ENCODE measurements at regions not wholly inside any gene's neighbourhood (a gene's known extent, or its start where the extent isn't known, plus 50 kb on each side); places are given as distances from the start of the nearest gene placed in this dataset.

- DNase-seq (ENCODE audit: insufficient read length) (no peak), FAIRE-seq (no peak)
These were observed 120.8 kb upstream of the CDCA7L start for GRCh38 chr7:22066522-22066921.

GRCh38 chr7:22064816-22065215 lies 119.1 kb upstream of the CDCA7L start:
- FAIRE-seq (no peak), DNase-seq (ENCODE audit: insufficient read length) (no peak)
- TF ChIP-seq POLR2A (IDR thresholded peaks at IDR 0.05; ENCODE audit: low read depth, low read length) (no peak), POLR2AphosphoS5 (IDR thresholded peaks at IDR 0.05; ENCODE audit: low read depth, low read length) (no peak), TAF1 (IDR thresholded peaks at IDR 0.05; ENCODE audit: borderline replicate concordance, low read depth, low read length) (no peak)

More at GRCh38 chr7:22066522-22066921, 120.8 kb upstream of the CDCA7L start:
- no peak for TF ChIP-seq POLR2AphosphoS5 (IDR thresholded peaks at IDR 0.05; ENCODE audit: low read depth, low read length)
- TF ChIP-seq POLR2A (IDR thresholded peaks at IDR 0.05; ENCODE audit: low read depth, low read length), result no peak
- TF ChIP-seq TAF1 (IDR thresholded peaks at IDR 0.05; ENCODE audit: borderline replicate concordance, low read depth, low read length), result no peak

- FAIRE-seq (no peak), DNase-seq (ENCODE audit: insufficient read length) (no peak)
- TF ChIP-seq POLR2A (IDR thresholded peaks at IDR 0.05; ENCODE audit: low read depth, low read length) (no peak), TAF1 (IDR thresholded peaks at IDR 0.05; ENCODE audit: borderline replicate concordance, low read depth, low read length) (no peak), POLR2AphosphoS5 (IDR thresholded peaks at IDR 0.05; ENCODE audit: low read depth, low read length) (no peak)
These were observed 116.1 kb upstream of the CDCA7L start for GRCh38 chr7:22061775-22062174.

GRCh38 chr7:22060863-22061262 lies 115.2 kb upstream of the CDCA7L start:
- DNase-seq (ENCODE audit: insufficient read length), result no peak
- FAIRE-seq, result no peak
- TF ChIP-seq POLR2AphosphoS5 (IDR thresholded peaks at IDR 0.05; ENCODE audit: low read depth, low read length) (no peak), TAF1 (IDR thresholded peaks at IDR 0.05; ENCODE audit: borderline replicate concordance, low read depth, low read length) (no peak), POLR2A (IDR thresholded peaks at IDR 0.05; ENCODE audit: low read depth, low read length) (no peak)

- DNase-seq (ENCODE audit: insufficient read length), result no peak
- TF ChIP-seq TAF1 (IDR thresholded peaks at IDR 0.05; ENCODE audit: borderline replicate concordance, low read depth, low read length), result no peak
- TF ChIP-seq POLR2A (IDR thresholded peaks at IDR 0.05; ENCODE audit: low read depth, low read length), result no peak
- no peak for TF ChIP-seq POLR2AphosphoS5 (IDR thresholded peaks at IDR 0.05; ENCODE audit: low read depth, low read length)
- FAIRE-seq, result no peak
These were observed 114.5 kb upstream of the CDCA7L start for GRCh38 chr7:22060197-22060596.

GRCh38 chr7:22055226-22055625 lies 109.5 kb upstream of the CDCA7L start:
- FAIRE-seq (no peak), DNase-seq (ENCODE audit: insufficient read length) (no peak)
- no peak for TF ChIP-seq POLR2A (IDR thresholded peaks at IDR 0.05; ENCODE audit: low read depth, low read length)
- no peak for TF ChIP-seq TAF1 (IDR thresholded peaks at IDR 0.05; ENCODE audit: borderline replicate concordance, low read depth, low read length)
- no peak for TF ChIP-seq POLR2AphosphoS5 (IDR thresholded peaks at IDR 0.05; ENCODE audit: low read depth, low read length)

GRCh38 chr7:22052674-22053365 lies 107.1 kb upstream of the CDCA7L start:
- TF ChIP-seq POLR2AphosphoS5 (IDR thresholded peaks at IDR 0.05; ENCODE audit: low read depth, low read length) (no peak), TAF1 (IDR thresholded peaks at IDR 0.05; ENCODE audit: borderline replicate concordance, low read depth, low read length) (no peak), POLR2A (IDR thresholded peaks at IDR 0.05; ENCODE audit: low read depth, low read length) (no peak)
- FAIRE-seq (no peak), DNase-seq (ENCODE audit: insufficient read length) (no peak)

- DNase-seq (ENCODE audit: insufficient read length), result no peak
- no peak for FAIRE-seq
- TF ChIP-seq POLR2AphosphoS5 (IDR thresholded peaks at IDR 0.05; ENCODE audit: low read depth, low read length), result no peak
- TF ChIP-seq POLR2A (IDR thresholded peaks at IDR 0.05; ENCODE audit: low read depth, low read length), result no peak
- no peak for TF ChIP-seq TAF1 (IDR thresholded peaks at IDR 0.05; ENCODE audit: borderline replicate concordance, low read depth, low read length)
These were observed 106.4 kb upstream of the CDCA7L start for GRCh38 chr7:22051886-22052673.

GRCh38 chr7:22049766-22050500 lies 104.2 kb upstream of the CDCA7L start:
- TF ChIP-seq POLR2A (IDR thresholded peaks at IDR 0.05; ENCODE audit: low read depth, low read length), result no peak
- no peak for TF ChIP-seq POLR2AphosphoS5 (IDR thresholded peaks at IDR 0.05; ENCODE audit: low read depth, low read length)
- no peak for TF ChIP-seq TAF1 (IDR thresholded peaks at IDR 0.05; ENCODE audit: borderline replicate concordance, low read depth, low read length)
- FAIRE-seq (no peak), DNase-seq (ENCODE audit: insufficient read length) (no peak)

- TF ChIP-seq POLR2AphosphoS5 (IDR thresholded peaks at IDR 0.05; ENCODE audit: low read depth, low read length) (no peak), TAF1 (IDR thresholded peaks at IDR 0.05; ENCODE audit: borderline replicate concordance, low read depth, low read length) (no peak), POLR2A (IDR thresholded peaks at IDR 0.05; ENCODE audit: low read depth, low read length) (no peak)
- DNase-seq (ENCODE audit: insufficient read length), result no peak
- no peak for FAIRE-seq
These were observed 97.7 kb upstream of the CDCA7L start for GRCh38 chr7:22043367-22043766.

- FAIRE-seq (no peak), DNase-seq (ENCODE audit: insufficient read length) (no peak)
- no peak for TF ChIP-seq POLR2A (IDR thresholded peaks at IDR 0.05; ENCODE audit: low read depth, low read length)
- TF ChIP-seq POLR2AphosphoS5 (IDR thresholded peaks at IDR 0.05; ENCODE audit: low read depth, low read length), result no peak
- no peak for TF ChIP-seq TAF1 (IDR thresholded peaks at IDR 0.05; ENCODE audit: borderline replicate concordance, low read depth, low read length)
These were observed 95.4 kb upstream of the CDCA7L start for GRCh38 chr7:22040923-22041595.

Measured in GM12892 (cell line).